ENCODE measurements at regions not wholly inside any gene's neighbourhood (a gene's known extent, or its start where the extent isn't known, plus 50 kb on each side); places are given as distances from the start of the nearest gene placed in this dataset.

GRCh38 chr15:53256457-53256856, 466.3 kb upstream of the ONECUT1 start:
- H3K4me3 ChIP-seq (ENCODE audit: low read depth, low read length): no peak overlapping the region
- no peak for DNase-seq (ENCODE audit: low read depth)
- no peak for TF ChIP-seq CTCF (conservative IDR thresholded peaks at IDR 0.05; ENCODE audit: low read depth, low read length)

GRCh38 chr15:53256043-53256442, 465.9 kb upstream of the ONECUT1 start:
- no peak for DNase-seq (ENCODE audit: low read depth)
- H3K4me3 ChIP-seq (ENCODE audit: low read depth, low read length): no peak overlapping the region
- TF ChIP-seq CTCF (conservative IDR thresholded peaks at IDR 0.05; ENCODE audit: low read depth, low read length): no peak

- no peak for TF ChIP-seq CTCF (conservative IDR thresholded peaks at IDR 0.05; ENCODE audit: low read depth, low read length)
- no peak for DNase-seq (ENCODE audit: low read depth)
- no peak overlapping the region for H3K4me3 ChIP-seq (ENCODE audit: low read depth, low read length)
Observed at GRCh38 chr15:53251996-53252395, 461.9 kb upstream of the ONECUT1 start.

DNA sequence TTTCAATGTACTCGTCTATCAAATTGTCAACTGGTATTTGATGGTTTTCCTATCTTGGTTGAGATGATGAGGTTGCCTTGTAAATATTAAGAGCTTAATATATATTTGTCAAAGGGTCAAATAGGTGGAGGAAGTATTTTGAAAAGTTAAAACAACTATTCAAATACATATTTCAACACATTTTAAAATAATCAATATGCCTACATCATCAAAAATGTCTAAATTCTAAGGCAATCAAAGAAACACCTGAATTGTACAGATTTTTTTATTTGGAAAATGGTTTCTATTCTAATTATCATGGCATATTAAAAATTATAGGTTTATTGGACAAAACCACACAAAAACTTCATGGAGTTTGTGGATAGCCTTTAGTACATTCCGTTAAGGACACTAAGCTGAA, 461.4 kb upstream of the ONECUT1 start:
- no peak for DNase-seq (ENCODE audit: low read depth)
- TF ChIP-seq CTCF (conservative IDR thresholded peaks at IDR 0.05; ENCODE audit: low read depth, low read length): no peak
- no peak overlapping the region for H3K4me3 ChIP-seq (ENCODE audit: low read depth, low read length)

DNA sequence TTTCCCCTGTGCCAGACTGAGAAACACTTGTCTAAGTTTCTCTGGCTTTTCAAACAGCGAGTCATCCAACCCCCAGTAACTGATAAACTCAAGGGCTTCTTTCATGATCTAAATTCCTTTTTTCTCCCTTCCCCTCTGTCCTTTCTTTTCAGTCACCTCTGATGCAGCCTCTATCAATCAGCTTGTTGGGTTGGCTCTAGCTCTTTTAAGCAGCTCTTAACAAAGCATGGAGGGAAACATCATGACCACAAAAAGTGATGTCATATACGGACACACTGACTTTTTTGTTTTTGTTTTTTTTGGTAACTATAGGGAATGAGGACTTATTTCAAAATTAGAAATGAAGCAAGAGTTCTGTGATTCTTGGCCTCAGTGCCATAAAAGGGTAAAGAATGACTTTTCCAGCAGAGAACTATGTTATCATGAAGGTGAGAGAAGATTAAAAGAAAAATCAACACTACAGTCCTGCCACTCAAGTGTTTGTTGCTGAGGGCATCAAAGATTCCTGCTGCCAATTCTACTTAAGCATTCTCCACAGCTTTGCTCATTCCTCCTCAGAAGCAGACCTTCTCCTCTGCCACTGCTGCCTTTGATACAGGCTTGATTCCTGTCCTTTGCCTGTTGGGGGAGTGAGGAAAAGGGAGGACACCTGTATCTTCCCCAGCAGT, 457.0 kb upstream of the ONECUT1 start:
- TF ChIP-seq CTCF (conservative IDR thresholded peaks at IDR 0.05; ENCODE audit: low read depth, low read length): no peak
- no peak for DNase-seq (ENCODE audit: low read depth)
- no peak overlapping the region for H3K4me3 ChIP-seq (ENCODE audit: low read depth, low read length)

DNA sequence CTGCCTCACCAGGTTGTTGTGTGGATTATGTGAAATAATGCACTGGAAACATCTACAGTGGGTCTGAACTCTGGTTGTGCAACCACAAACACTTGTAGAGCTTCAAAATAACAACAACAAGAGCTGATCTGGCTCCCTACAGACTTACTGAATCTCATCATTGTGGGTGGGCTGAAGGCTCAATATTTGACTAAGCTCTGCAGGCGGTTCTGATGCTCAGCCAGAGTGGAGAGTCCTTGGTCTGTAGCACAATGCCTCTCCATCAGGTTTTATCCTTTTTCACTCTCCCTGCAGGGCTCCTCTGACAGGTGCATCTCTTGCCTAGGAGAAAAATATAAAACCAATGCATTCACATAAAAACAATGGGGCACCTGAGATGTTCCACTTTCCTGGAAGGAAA, 456.3 kb upstream of the ONECUT1 start:
- no peak for DNase-seq (ENCODE audit: low read depth)
- H3K4me3 ChIP-seq (ENCODE audit: low read depth, low read length): no peak overlapping the region
- TF ChIP-seq CTCF (conservative IDR thresholded peaks at IDR 0.05; ENCODE audit: low read depth, low read length): no peak

GRCh38 chr15:53233801-53234200, 443.7 kb upstream of the ONECUT1 start:
- no peak for TF ChIP-seq CTCF (conservative IDR thresholded peaks at IDR 0.05; ENCODE audit: low read depth, low read length)
- H3K4me3 ChIP-seq (ENCODE audit: low read depth, low read length): no peak overlapping the region
- DNase-seq (ENCODE audit: low read depth): no peak

Measured in epithelial cell of proximal tubule (primary cell).